HCT116 (cell line): ENCODE measurements at regions not wholly inside any gene's neighbourhood (a gene's known extent, or its start where the extent isn't known, plus 50 kb on each side); places are given as distances from the start of the nearest gene placed in this dataset.

Source experiments
- ATAC-seq: fragments of 200-7000 bp; cut with Tn5 transposase; 2 replicates; pipeline ENCODE4 v1.9.1; 2020; ENCODE audit warnings: mild to moderate bottlenecking, moderate library complexity
- BruUV-seq: library from RNA; stranded (reverse); fragments of 400-500 nt; replicated peaks from 2 replicates; lab custom pipeline; 2021; lab: Mats Ljungman, UMichigan
- CTCF ChIA-PET: fragments of 300-600 bp; sonication (Branson Sonifier 250); formaldehyde crosslinking; loops from one replicate; lab custom pipeline; 2021; ENCODE audit warnings: antibody characterized with exemption; lab: Charles Lee
- POLR2A ChIA-PET: fragments of 300-600, 350-600 bp; sonication (Branson Sonifier 250); formaldehyde crosslinking; loops from one replicate; lab custom pipeline; 2021; ENCODE audit warnings: antibody characterized with exemption; lab: Charles Lee
- RAD21 ChIA-PET, 2 experiments: fragments of 300-600 bp; sonication (Branson Sonifier 250); formaldehyde crosslinking; loops; one replicate each; lab custom pipeline; 2023; ENCODE audit warnings: low total read pairs in 2 of 2; ENCODE audit not compliant: uncharacterized antibody in 2 of 2, unreplicated experiment in 2 of 2, low non-redundant PET in 1 of 2; lab: Charles Lee
- DNase-seq: peaks from one replicate; pipeline ENCODE4 v3.0.0-alpha.2; 2010; ENCODE audit warnings: low read depth, low spot score
- H2AFZ ChIP-seq: fragments of 200-600 bp; shearing (Covaris generic), sonication (generic); 2 replicates; pipeline ENCODE4 v1.6.1; 2017; ENCODE audit warnings: low read depth, mixed run types, mixed read lengths, antibody characterized with exemption, low read length; ENCODE audit not compliant: poor library complexity, severe bottlenecking
- H3K27ac ChIP-seq: 2 replicates; pipeline ENCODE4 v1.5.1; 2012; ENCODE audit warnings: low read depth, low read length
- H3K27me3 ChIP-seq: fragments of 200-600 bp; sonication (generic); 2 replicates; pipeline ENCODE4 v1.6.1; 2016; ENCODE audit warnings: mixed run types, low read length, mixed read lengths; ENCODE audit not compliant: insufficient read depth
- H3K36me3 ChIP-seq, 2 experiments: fragments of 200-500 bp in 1 of 2; fragments of 200-600 bp in 1 of 2; sonication (Bioruptor generic) in 1 of 2; sonication (generic) in 1 of 2; 2 replicates each; pipeline versions ENCODE4 v1.5.1 to v1.6.1; 2014 to 2016; ENCODE audit warnings: low read length in 2 of 2, inconsistent platforms in 1 of 2, mixed read lengths in 1 of 2, mixed run types in 1 of 2; ENCODE audit not compliant: insufficient read depth in 2 of 2, control insufficient read depth in 1 of 2
- H3K4me1 ChIP-seq, 2 experiments: fragments of 200-600 bp in 1 of 2; sonication (generic) in 1 of 2; 2 replicates each; pipeline versions ENCODE4 v1.5.1 to v1.6.1; 2012 to 2017; ENCODE audit warnings: low read length in 2 of 2, inconsistent platforms in 1 of 2, mild to moderate bottlenecking in 1 of 2, mixed read lengths in 1 of 2, mixed run types in 1 of 2, moderate library complexity in 1 of 2; ENCODE audit not compliant: insufficient read depth in 2 of 2, control insufficient read depth in 1 of 2
- H3K4me2 ChIP-seq: fragments of 200-600 bp; sonication (generic); 2 replicates; pipeline ENCODE4 v1.6.1; 2017; ENCODE audit warnings: mixed run types, low read length, mixed read lengths
- H3K4me3 ChIP-seq, 2 experiments: fragments of 200-600 bp in 1 of 2; sonication (generic) in 1 of 2; replicated peaks in 1 of 2; 2 replicates each; pipeline ENCODE4 v1.5.1; 2011 to 2016; ENCODE audit warnings: low read length in 2 of 2, control low read depth in 1 of 2, low read depth in 1 of 2, mild to moderate bottlenecking in 1 of 2, mixed read lengths in 1 of 2, mixed run types in 1 of 2
- H3K79me2 ChIP-seq: fragments of 200-600 bp; sonication (generic); 2 replicates; pipeline ENCODE4 v1.6.1; 2017; ENCODE audit warnings: mild to moderate bottlenecking, mixed run types, low read length, moderate library complexity, mixed read lengths; ENCODE audit not compliant: insufficient read depth
- H3K9ac ChIP-seq: fragments of 200-600 bp; sonication (generic); 2 replicates; pipeline ENCODE4 v1.6.1; 2016; ENCODE audit warnings: low read length, mixed read lengths
- H3K9me2 ChIP-seq: fragments of 200-600 bp; sonication (generic), shearing (Covaris generic); 2 replicates; pipeline ENCODE4 v1.6.1; 2017; ENCODE audit warnings: mixed run types, mild to moderate bottlenecking, moderate library complexity; ENCODE audit not compliant: insufficient read depth
- H3K9me3 ChIP-seq, 2 experiments: fragments of 200-500 bp in 1 of 2; fragments of 200-600 bp in 1 of 2; sonication (Bioruptor generic) in 1 of 2; sonication (generic) in 1 of 2; 2 replicates each; pipeline ENCODE4 v1.6.1; 2014 to 2017; ENCODE audit warnings: low read length in 2 of 2, mixed read lengths in 2 of 2, inconsistent platforms in 1 of 2, low read depth in 1 of 2, mild to moderate bottlenecking in 1 of 2, mixed run types in 1 of 2, moderate library complexity in 1 of 2; ENCODE audit not compliant: control insufficient read depth in 1 of 2, insufficient read depth in 1 of 2
- H4K20me1 ChIP-seq: fragments of 200-600 bp; sonication (generic), shearing (Covaris generic); 2 replicates; pipeline ENCODE4 v1.6.1; 2017; ENCODE audit warnings: mixed run types, mild to moderate bottlenecking, moderate library complexity; ENCODE audit not compliant: insufficient read depth
- CBX3 ChIP-seq: IDR thresholded peaks from 2 replicates; pipeline ENCODE4 v1.6.1; 2012; ENCODE audit warnings: low read depth
- EGR1 ChIP-seq: IDR thresholded peaks from 2 replicates; pipeline ENCODE4 v1.6.1; 2012; ENCODE audit warnings: low read depth
- ELF1 ChIP-seq: IDR thresholded peaks from 2 replicates; pipeline ENCODE4 v1.6.1; 2012; ENCODE audit warnings: low read depth, borderline replicate concordance
- EZH2phosphoT487 ChIP-seq: fragments of 200-600 bp; IDR thresholded peaks from 2 replicates; pipeline ENCODE4 v1.6.1; 2018; ENCODE audit warnings: antibody characterized with exemption, borderline replicate concordance
- FOSL1 ChIP-seq: IDR thresholded peaks from 2 replicates; pipeline ENCODE4 v1.6.1; 2012; ENCODE audit warnings: low read depth
- MAX ChIP-seq: IDR thresholded peaks from 2 replicates; pipeline ENCODE4 v1.6.1; 2012
- POLR2A ChIP-seq: IDR thresholded peaks from 2 replicates; pipeline ENCODE4 v1.7.0; 2011; ENCODE audit warnings: borderline replicate concordance; ENCODE audit not compliant: insufficient read depth, insufficient read length; ENCODE audit errors: extremely low read depth
- POLR2AphosphoS5 ChIP-seq: IDR thresholded peaks from 2 replicates; pipeline ENCODE4 v1.6.1; 2011; ENCODE audit warnings: mild to moderate bottlenecking, low read depth, low read length, moderate library complexity
- SP1 ChIP-seq: IDR thresholded peaks from 2 replicates; pipeline ENCODE4 v1.6.1; 2012; ENCODE audit warnings: low read depth
- TCF7L2 ChIP-seq: IDR thresholded peaks from 2 replicates; pipeline ENCODE4 v1.7.0; 2011; ENCODE audit warnings: borderline replicate concordance, inconsistent platforms; ENCODE audit not compliant: insufficient read depth, insufficient read length; ENCODE audit errors: extremely low read depth
- YY1 ChIP-seq: IDR thresholded peaks from 2 replicates; pipeline ENCODE4 v1.6.1; 2011; ENCODE audit warnings: low read length, low read depth, moderate library complexity, mild to moderate bottlenecking; ENCODE audit not compliant: insufficient replicate concordance; ENCODE audit errors: extremely low read depth
- ZFX ChIP-seq: fragments of 450-650 bp; IDR thresholded peaks from 2 replicates; pipeline ENCODE4 v1.6.1; 2017
- ZNF274 ChIP-seq: fragments of 200-500 bp; sonication (Bioruptor generic); IDR thresholded peaks from 2 replicates; pipeline ENCODE4 v1.6.1; 2014; ENCODE audit warnings: mild to moderate bottlenecking, low read depth, low read length, inconsistent platforms
- intact Hi-C: fragments of 100-400 bp; cut with micrococcal nuclease; formaldehyde crosslinking; loops from 2 replicates; pipeline ENCODE4 v1.10.0; 2022
- TF ChIP-seq, protein P1 (sequence below): IDR thresholded peaks from 2 replicates; pipeline ENCODE4 v1.6.1; 2012; ENCODE audit warnings: low read depth
- TF ChIP-seq, protein P2 (sequence below): IDR thresholded peaks from 2 replicates; pipeline ENCODE4 v1.6.1; 2012

GRCh38 chr1:238060061-238060460 lies 169.3 kb upstream of the ZP4 start:
- Histone ChIP-seq H2AFZ (no peak overlapping the region), H3K27me3 (no peaks in the 10 kb centered on the region), H3K79me2 (no peaks in the 10 kb centered on the region), H3K9ac (no peak overlapping the region), H3K4me3 (no peak overlapping the region), H3K4me2 (no peak overlapping the region), H3K9me3 (peaks cover 3 to 18% of the 10 kb centered on the region in 2 experiments; a peak in 2 of 4 replicates), H3K4me1 (no peaks in the 10 kb centered on the region), H3K36me3 (no peaks in the 10 kb centered on the region), H3K27ac (no peak overlapping the region), H3K9me2 (no peaks in the 10 kb centered on the region), H4K20me1 (no peaks in the 10 kb centered on the region)
- BruUV-seq: no TSS peak
- TF ChIP-seq TCF7L2 (no peak), EGR1 (no peak), YY1 (no peak), ZFX (no peak), CBX3 (no peak)
- POLR2A ChIA-PET: no interaction called here
- CTCF ChIA-PET: no interaction called here
- DNase-seq: no peak
- RAD21 ChIA-PET: no interaction called here
- intact Hi-C loops: no loop called here
- ATAC-seq: no peak

GRCh38 chr1:238052496-238053266 lies 162.0 kb upstream of the ZP4 start:
- H3K79me2 ChIP-seq: no peaks in the 10 kb centered on the region

More at GRCh38 chr1:238052496-238053266, 162.0 kb upstream of the ZP4 start:
- Histone ChIP-seq H3K36me3 (no peaks in the 10 kb centered on the region), H3K4me2 (no peak overlapping the region), H3K9ac (no peak overlapping the region), H3K27me3 (no peaks in the 10 kb centered on the region), H2AFZ (no peak overlapping the region), H3K9me3 (peaks cover 7 to 21% of the 10 kb centered on the region in 2 experiments; a peak in 2 of 4 replicates), H3K27ac (no peak overlapping the region), H3K4me3 (no peak overlapping the region), H4K20me1 (no peaks in the 10 kb centered on the region), H3K9me2 (no peaks in the 10 kb centered on the region), H3K4me1 (no peaks in the 10 kb centered on the region)
- TF ChIP-seq POLR2AphosphoS5 (no peak), SP1 (no peak), ZFX (no peak), ZNF274 (no peak), POLR2A (no peak), FOSL1 (no peak), ELF1 (no peak), TCF7L2 (no peak), MAX (no peak), CBX3 (no peak), EZH2phosphoT487 (no peak)
- TF ChIP-seq, protein P1, sequence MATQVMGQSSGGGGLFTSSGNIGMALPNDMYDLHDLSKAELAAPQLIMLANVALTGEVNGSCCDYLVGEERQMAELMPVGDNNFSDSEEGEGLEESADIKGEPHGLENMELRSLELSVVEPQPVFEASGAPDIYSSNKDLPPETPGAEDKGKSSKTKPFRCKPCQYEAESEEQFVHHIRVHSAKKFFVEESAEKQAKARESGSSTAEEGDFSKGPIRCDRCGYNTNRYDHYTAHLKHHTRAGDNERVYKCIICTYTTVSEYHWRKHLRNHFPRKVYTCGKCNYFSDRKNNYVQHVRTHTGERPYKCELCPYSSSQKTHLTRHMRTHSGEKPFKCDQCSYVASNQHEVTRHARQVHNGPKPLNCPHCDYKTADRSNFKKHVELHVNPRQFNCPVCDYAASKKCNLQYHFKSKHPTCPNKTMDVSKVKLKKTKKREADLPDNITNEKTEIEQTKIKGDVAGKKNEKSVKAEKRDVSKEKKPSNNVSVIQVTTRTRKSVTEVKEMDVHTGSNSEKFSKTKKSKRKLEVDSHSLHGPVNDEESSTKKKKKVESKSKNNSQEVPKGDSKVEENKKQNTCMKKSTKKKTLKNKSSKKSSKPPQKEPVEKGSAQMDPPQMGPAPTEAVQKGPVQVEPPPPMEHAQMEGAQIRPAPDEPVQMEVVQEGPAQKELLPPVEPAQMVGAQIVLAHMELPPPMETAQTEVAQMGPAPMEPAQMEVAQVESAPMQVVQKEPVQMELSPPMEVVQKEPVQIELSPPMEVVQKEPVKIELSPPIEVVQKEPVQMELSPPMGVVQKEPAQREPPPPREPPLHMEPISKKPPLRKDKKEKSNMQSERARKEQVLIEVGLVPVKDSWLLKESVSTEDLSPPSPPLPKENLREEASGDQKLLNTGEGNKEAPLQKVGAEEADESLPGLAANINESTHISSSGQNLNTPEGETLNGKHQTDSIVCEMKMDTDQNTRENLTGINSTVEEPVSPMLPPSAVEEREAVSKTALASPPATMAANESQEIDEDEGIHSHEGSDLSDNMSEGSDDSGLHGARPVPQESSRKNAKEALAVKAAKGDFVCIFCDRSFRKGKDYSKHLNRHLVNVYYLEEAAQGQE: no peak
- TF ChIP-seq, protein P2, sequence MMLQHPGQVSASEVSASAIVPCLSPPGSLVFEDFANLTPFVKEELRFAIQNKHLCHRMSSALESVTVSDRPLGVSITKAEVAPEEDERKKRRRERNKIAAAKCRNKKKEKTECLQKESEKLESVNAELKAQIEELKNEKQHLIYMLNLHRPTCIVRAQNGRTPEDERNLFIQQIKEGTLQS: no peak
- no TSS peak for BruUV-seq
- ChIA-PET RAD21 (no interaction called here), CTCF (no interaction called here), POLR2A (no interaction called here)
- no peak for DNase-seq
- ATAC-seq: no peak
- intact Hi-C loops: no loop called here
